UCSD-AML1 (cell line): ENCODE measurements at regions not wholly inside any gene's neighbourhood (a gene's known extent, or its start where the extent isn't known, plus 50 kb on each side); places are given as distances from the start of the nearest gene placed in this dataset.

Experiments used
- DNase-seq: peaks from one replicate; lab custom pipeline; 2025; ENCODE audit not compliant: unreplicated experiment; lab: John Stamatoyannopoulos, UW

- no peak for DNase-seq
Observed at GRCh38 chr4:53818104-53818503, 226.8 kb upstream of the LNX1 start.

GRCh38 chr4:53816561-53816960 lies 225.3 kb upstream of the LNX1 start:
- no peak for DNase-seq

- no peak for DNase-seq
Observed at GRCh38 chr4:53815281-53815680, 224.0 kb upstream of the LNX1 start.

- DNase-seq, result no peak
Observed at GRCh38 chr4:53813998-53814397, 222.7 kb upstream of the LNX1 start.

- no peak for DNase-seq
Observed at GRCh38 chr4:53810643-53811042, 219.4 kb upstream of the LNX1 start.

GRCh38 chr4:53809816-53810215 lies 218.5 kb upstream of the LNX1 start:
- DNase-seq, result no peak

GRCh38 chr4:53805291-53805690 lies 214.0 kb upstream of the LNX1 start:
- DNase-seq, result no peak

GRCh38 chr4:53804719-53805118 lies 213.4 kb upstream of the LNX1 start:
- DNase-seq, result peak; percentile 65

GRCh38 chr4:53802500-53802899 lies 211.2 kb upstream of the LNX1 start:
- no peak for DNase-seq

GRCh38 chr4:53801373-53801772 lies 210.1 kb upstream of the LNX1 start:
- DNase-seq, result no peak

- no peak for DNase-seq
Observed at GRCh38 chr4:53800741-53801140, 209.5 kb upstream of the LNX1 start.

- DNase-seq, result no peak
Observed at GRCh38 chr4:53793096-53793495, 201.8 kb upstream of the LNX1 start.

GRCh38 chr4:53790286-53790685 lies 199.0 kb upstream of the LNX1 start:
- no peak for DNase-seq

GRCh38 chr4:53788621-53789020 lies 197.3 kb upstream of the LNX1 start:
- no peak for DNase-seq

- DNase-seq, result no peak
Observed at GRCh38 chr4:53788011-53788410, 196.7 kb upstream of the LNX1 start.

GRCh38 chr4:53786632-53787031 lies 195.3 kb upstream of the LNX1 start:
- DNase-seq, result no peak

- DNase-seq, result no peak
Observed at GRCh38 chr4:53785996-53786395, 194.7 kb upstream of the LNX1 start.

- DNase-seq, result no peak
Observed at GRCh38 chr4:53784112-53784511, 192.8 kb upstream of the LNX1 start.

GRCh38 chr4:53783208-53783859 lies 192.0 kb upstream of the LNX1 start:
- no peak for DNase-seq

- no peak for DNase-seq
Observed at GRCh38 chr4:53782458-53782845, 191.2 kb upstream of the LNX1 start.

GRCh38 chr4:53781629-53782457 lies 190.6 kb upstream of the LNX1 start:
- no peak for DNase-seq

- no peak for DNase-seq
Observed at GRCh38 chr4:53780736-53781400, 189.6 kb upstream of the LNX1 start.
